ENCODE measurements at regions not wholly inside any gene's neighbourhood (a gene's known extent, or its start where the extent isn't known, plus 50 kb on each side); places are given as distances from the start of the nearest gene placed in this dataset.
"Not testable (repeated sequence)": the region's sequence is repeated elsewhere in the genome, so short reads cannot be mapped to it uniquely, and the experiment has no call there.

DNA sequence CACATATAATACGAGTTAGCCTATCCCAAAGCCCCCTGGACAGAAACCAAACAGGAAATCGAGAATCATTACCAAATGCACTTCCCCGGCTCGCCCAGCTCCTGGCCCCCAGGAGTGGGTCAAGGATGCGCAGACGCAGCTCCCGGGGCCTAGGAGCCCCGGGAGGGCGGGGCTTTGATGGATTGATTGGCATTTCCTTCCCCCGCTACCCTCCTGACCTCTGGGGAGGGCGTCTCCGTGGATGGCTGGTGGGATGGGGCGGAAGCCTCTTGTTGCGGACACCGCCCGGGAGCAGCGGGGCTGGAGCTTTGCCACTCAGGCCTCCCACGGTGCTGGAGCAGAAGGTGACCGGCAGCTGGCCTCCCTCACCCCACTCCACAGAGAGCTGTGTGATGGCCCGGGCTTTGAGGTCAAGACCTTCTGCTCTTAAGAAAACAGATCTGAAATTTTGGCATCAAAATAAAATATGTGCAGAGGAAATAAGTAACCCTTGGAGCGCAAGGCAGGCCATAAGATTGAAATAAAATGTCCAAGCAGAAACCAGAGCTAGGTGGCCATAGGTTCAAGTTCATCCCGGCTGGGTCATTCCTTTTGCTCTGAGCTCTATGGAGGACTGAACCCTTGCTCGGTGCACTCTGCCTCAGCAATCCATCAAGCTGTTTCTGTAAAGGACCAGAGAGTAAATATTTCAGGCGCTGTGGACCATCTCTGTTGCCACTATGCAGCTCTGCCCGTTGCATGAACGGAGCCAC lies 262.3 kb downstream of the SOX9 start:
- TF ChIP-seq, protein P1, sequence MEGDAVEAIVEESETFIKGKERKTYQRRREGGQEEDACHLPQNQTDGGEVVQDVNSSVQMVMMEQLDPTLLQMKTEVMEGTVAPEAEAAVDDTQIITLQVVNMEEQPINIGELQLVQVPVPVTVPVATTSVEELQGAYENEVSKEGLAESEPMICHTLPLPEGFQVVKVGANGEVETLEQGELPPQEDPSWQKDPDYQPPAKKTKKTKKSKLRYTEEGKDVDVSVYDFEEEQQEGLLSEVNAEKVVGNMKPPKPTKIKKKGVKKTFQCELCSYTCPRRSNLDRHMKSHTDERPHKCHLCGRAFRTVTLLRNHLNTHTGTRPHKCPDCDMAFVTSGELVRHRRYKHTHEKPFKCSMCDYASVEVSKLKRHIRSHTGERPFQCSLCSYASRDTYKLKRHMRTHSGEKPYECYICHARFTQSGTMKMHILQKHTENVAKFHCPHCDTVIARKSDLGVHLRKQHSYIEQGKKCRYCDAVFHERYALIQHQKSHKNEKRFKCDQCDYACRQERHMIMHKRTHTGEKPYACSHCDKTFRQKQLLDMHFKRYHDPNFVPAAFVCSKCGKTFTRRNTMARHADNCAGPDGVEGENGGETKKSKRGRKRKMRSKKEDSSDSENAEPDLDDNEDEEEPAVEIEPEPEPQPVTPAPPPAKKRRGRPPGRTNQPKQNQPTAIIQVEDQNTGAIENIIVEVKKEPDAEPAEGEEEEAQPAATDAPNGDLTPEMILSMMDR (IDR thresholded peaks at IDR 0.05; ENCODE audit: insufficient read depth, low read length, poor library complexity, severe bottlenecking): no peak
- no peak for DNase-seq (ENCODE audit: low read depth)
- H3K4me3 ChIP-seq (ENCODE audit: low read depth, low read length): no peak overlapping the region
- no peaks in the 10 kb centered on the region for H3K27me3 ChIP-seq (ENCODE audit: control insufficient read depth, insufficient read depth, low read length)
- no peaks in the 10 kb centered on the region for H3K36me3 ChIP-seq (ENCODE audit: control insufficient read depth, insufficient read depth, low read length)

DNA sequence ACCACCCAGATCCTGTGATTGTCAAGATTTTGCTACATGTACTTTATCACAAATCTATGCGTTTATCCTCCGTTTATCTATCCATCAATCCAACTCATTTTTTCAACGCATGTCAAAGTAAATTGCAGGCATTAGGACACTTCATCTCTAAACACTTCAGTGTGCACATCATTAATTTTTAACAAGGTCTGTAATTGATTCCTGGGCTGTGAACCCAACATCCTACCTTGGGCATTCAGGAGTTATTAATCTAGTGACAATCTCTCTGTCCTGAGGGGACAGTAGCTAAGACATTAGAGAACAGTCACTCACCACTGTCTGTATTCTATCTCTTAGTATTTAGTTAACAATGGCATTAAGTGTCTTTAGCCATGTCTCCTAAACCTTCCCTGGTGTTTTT lies 264.7 kb downstream of the SOX9 start:
- Histone ChIP-seq H3K4me3 (ENCODE audit: low read depth, low read length) (no peak overlapping the region), H3K36me3 (ENCODE audit: control insufficient read depth, insufficient read depth, low read length) (no peaks in the 10 kb centered on the region), H3K27me3 (ENCODE audit: control insufficient read depth, insufficient read depth, low read length) (no peaks in the 10 kb centered on the region)
- DNase-seq (ENCODE audit: low read depth): no peak
- TF ChIP-seq, protein P1 (IDR thresholded peaks at IDR 0.05; ENCODE audit: insufficient read depth, low read length, poor library complexity, severe bottlenecking): no peak

GRCh38 chr17:72386173-72386572 lies 265.4 kb downstream of the SOX9 start:
- DNase-seq (ENCODE audit: low read depth); H3K27me3 ChIP-seq (ENCODE audit: control insufficient read depth, insufficient read depth, low read length); H3K36me3 ChIP-seq (ENCODE audit: control insufficient read depth, insufficient read depth, low read length); H3K4me3 ChIP-seq (ENCODE audit: low read depth, low read length): not testable (repeated sequence)

DNA sequence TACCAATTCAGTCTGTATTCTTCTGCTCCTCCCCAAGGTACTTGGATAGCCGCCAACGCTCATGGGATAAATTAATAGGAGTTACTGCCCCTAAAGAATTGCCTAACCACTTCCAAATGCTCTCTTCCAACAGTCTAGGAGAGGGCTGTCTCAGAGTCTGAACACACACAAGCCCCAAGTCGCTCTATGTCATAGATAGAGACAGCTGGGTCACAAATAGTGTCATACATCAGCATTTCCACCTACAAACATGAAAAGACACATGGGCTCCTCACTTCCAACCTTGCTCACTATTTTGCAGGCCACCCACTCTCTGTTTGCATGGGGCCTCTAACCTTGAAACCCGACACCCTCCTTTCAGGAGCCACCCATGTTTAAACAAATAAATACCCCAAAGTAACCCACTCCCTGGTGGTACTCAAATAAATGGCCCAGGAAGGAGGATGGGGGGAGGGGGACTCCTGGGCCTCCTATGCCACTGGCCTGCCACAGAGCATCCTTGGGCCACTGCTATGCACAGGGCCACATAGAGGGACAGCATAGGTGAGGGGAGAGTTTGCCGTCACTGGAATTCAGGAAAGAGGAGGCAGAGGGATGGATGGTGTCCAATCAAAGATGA lies 265.9 kb downstream of the SOX9 start:
- Histone ChIP-seq H3K4me3 (ENCODE audit: low read depth, low read length) (no peak overlapping the region), H3K27me3 (ENCODE audit: control insufficient read depth, insufficient read depth, low read length) (no peaks in the 10 kb centered on the region), H3K36me3 (ENCODE audit: control insufficient read depth, insufficient read depth, low read length) (no peaks in the 10 kb centered on the region)
- no peak for DNase-seq (ENCODE audit: low read depth)
- TF ChIP-seq, protein P1 (IDR thresholded peaks at IDR 0.05; ENCODE audit: insufficient read depth, low read length, poor library complexity, severe bottlenecking): no peak

DNA sequence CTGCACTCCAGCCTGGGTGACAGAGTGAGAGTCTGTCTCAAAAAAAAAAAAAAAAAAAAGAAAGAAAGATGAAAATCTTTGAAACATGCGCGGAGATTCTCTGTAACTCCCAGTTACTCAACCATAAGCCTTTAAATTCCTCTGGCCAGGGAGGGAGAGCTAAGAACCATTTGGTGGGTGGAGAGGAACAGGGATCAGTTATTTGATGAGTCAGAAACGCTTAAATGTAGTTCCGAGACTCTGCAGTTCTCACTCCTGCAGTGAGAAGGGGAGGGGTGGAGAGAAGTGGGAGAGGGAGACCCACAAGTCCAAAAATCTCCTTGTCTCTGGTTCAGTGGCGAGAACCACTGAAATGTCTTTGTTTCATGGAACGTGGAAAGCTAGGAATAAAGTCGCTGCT lies 266.7 kb downstream of the SOX9 start:
- Histone ChIP-seq H3K27me3 (ENCODE audit: control insufficient read depth, insufficient read depth, low read length) (no peaks in the 10 kb centered on the region), H3K36me3 (ENCODE audit: control insufficient read depth, insufficient read depth, low read length) (no peaks in the 10 kb centered on the region), H3K4me3 (ENCODE audit: low read depth, low read length) (no peak overlapping the region)
- DNase-seq (ENCODE audit: low read depth): peak; percentile 89
- TF ChIP-seq, protein P1 (IDR thresholded peaks at IDR 0.05; ENCODE audit: insufficient read depth, low read length, poor library complexity, severe bottlenecking): no peak

DNA sequence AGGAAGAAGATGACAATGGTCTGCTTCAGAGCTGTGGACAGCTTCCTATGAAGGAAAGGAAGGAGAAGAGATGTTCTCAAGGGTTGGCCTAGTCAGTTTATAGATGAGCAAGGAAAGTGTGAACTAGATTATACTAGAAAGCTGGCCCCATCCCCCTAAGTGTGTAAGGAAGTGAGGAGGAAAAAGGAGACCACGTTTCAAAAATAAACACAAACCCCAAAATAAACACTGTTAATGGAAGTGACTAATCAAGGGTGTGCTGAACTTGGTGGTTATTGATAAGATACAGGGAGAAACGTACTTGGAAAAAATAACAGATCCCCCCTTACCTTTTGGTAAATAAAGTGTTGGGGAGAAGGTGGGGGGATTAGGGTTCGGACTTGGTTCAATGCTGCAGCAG lies 267.1 kb downstream of the SOX9 start:
- Histone ChIP-seq H3K36me3 (ENCODE audit: control insufficient read depth, insufficient read depth, low read length) (no peaks in the 10 kb centered on the region), H3K4me3 (ENCODE audit: low read depth, low read length) (no peak overlapping the region), H3K27me3 (ENCODE audit: control insufficient read depth, insufficient read depth, low read length) (no peaks in the 10 kb centered on the region)
- DNase-seq (ENCODE audit: low read depth): no peak
- TF ChIP-seq, protein P1 (IDR thresholded peaks at IDR 0.05; ENCODE audit: insufficient read depth, low read length, poor library complexity, severe bottlenecking): no peak
